ENCODE measurements at regions not wholly inside any gene's neighbourhood (a gene's known extent, or its start where the extent isn't known, plus 50 kb on each side); places are given as distances from the start of the nearest gene placed in this dataset.

GRCh38 chr4:35189988-35190613, 1054.2 kb downstream of the ARAP2 start:
- no peak for TF ChIP-seq EZH2phosphoT487 (IDR thresholded peaks at IDR 0.05; ENCODE audit: low read depth, severe bottlenecking, unreplicated experiment)
- no peak for TF ChIP-seq CTCF (IDR thresholded peaks at IDR 0.05; ENCODE audit: poor library complexity)
- no peak for TF ChIP-seq EZH2 (IDR thresholded peaks at IDR 0.05; ENCODE audit: borderline replicate concordance)
- DNase-seq (ENCODE audit: low spot score): no peak
- Histone ChIP-seq H3K79me2 (no peaks in the 10 kb centered on the region), H3K27ac (no peak overlapping the region), H3K36me3 (replicated peaks; ENCODE audit: insufficient read depth, low read depth) (no peaks in the 10 kb centered on the region), H3K9me2 (replicated peaks; ENCODE audit: insufficient read depth) (no peaks in the 10 kb centered on the region), H3K9me3 (ENCODE audit: low read depth) (no peaks in the 10 kb centered on the region), H3K4me1 (ENCODE audit: insufficient read depth) (no peaks in the 10 kb centered on the region), H3K4me2 (no peak overlapping the region), H2AFZ (no peak overlapping the region), H4K20me1 (ENCODE audit: insufficient read depth, poor library complexity, severe bottlenecking) (no peaks in the 10 kb centered on the region), H3K4me3 (no peak overlapping the region), H3K27me3 (no peaks in the 10 kb centered on the region)
- 33% methylated on average over 3 of the region's 3 CpGs for WGBS (ENCODE audit: low lambda C conversion rate, missing lambda C conversion rate)

GRCh38 chr4:35201403-35201802, 1042.9 kb downstream of the ARAP2 start:
- TF ChIP-seq CTCF (IDR thresholded peaks at IDR 0.05; ENCODE audit: poor library complexity): no peak
- no peak for TF ChIP-seq EZH2phosphoT487 (IDR thresholded peaks at IDR 0.05; ENCODE audit: low read depth, severe bottlenecking, unreplicated experiment)
- no peak for TF ChIP-seq EZH2 (IDR thresholded peaks at IDR 0.05; ENCODE audit: borderline replicate concordance)
- H3K36me3 ChIP-seq (replicated peaks; ENCODE audit: insufficient read depth, low read depth): no peaks in the 10 kb centered on the region
- H3K27me3 ChIP-seq: no peaks in the 10 kb centered on the region
- H3K79me2 ChIP-seq: no peaks in the 10 kb centered on the region
- no peaks in the 10 kb centered on the region for H4K20me1 ChIP-seq (ENCODE audit: insufficient read depth, poor library complexity, severe bottlenecking)
- no peaks in the 10 kb centered on the region for H3K9me3 ChIP-seq (ENCODE audit: low read depth)
- H3K4me3 ChIP-seq: no peak overlapping the region
- WGBS (ENCODE audit: low lambda C conversion rate, missing lambda C conversion rate): 98% methylated on average over 2 of the region's 2 CpGs
- no peaks in the 10 kb centered on the region for H3K4me1 ChIP-seq (ENCODE audit: insufficient read depth)
- H3K4me2 ChIP-seq: no peak overlapping the region
- no peak overlapping the region for H2AFZ ChIP-seq
- no peak for DNase-seq (ENCODE audit: low spot score)
- H3K9me2 ChIP-seq (replicated peaks; ENCODE audit: insufficient read depth): no peaks in the 10 kb centered on the region
- H3K27ac ChIP-seq: no peak overlapping the region

- no peaks in the 10 kb centered on the region for H3K79me2 ChIP-seq
- H3K27me3 ChIP-seq: no peaks in the 10 kb centered on the region
- no peaks in the 10 kb centered on the region for H3K9me2 ChIP-seq (replicated peaks; ENCODE audit: insufficient read depth)
- H4K20me1 ChIP-seq (ENCODE audit: insufficient read depth, poor library complexity, severe bottlenecking): no peaks in the 10 kb centered on the region
- H3K36me3 ChIP-seq (replicated peaks; ENCODE audit: insufficient read depth, low read depth): no peaks in the 10 kb centered on the region
- no peaks in the 10 kb centered on the region for H3K9me3 ChIP-seq (ENCODE audit: low read depth)
- H3K27ac ChIP-seq: no peak overlapping the region
- WGBS (ENCODE audit: low lambda C conversion rate, missing lambda C conversion rate): 95% methylated on average over 4 of the region's 4 CpGs
- TF ChIP-seq EZH2 (IDR thresholded peaks at IDR 0.05; ENCODE audit: borderline replicate concordance): no peak
- TF ChIP-seq EZH2phosphoT487 (IDR thresholded peaks at IDR 0.05; ENCODE audit: low read depth, severe bottlenecking, unreplicated experiment): no peak
- no peak for TF ChIP-seq CTCF (IDR thresholded peaks at IDR 0.05; ENCODE audit: poor library complexity)
- H2AFZ ChIP-seq: no peak overlapping the region
- H3K4me3 ChIP-seq: no peak overlapping the region
- no peak overlapping the region for H3K4me2 ChIP-seq
- no peaks in the 10 kb centered on the region for H3K4me1 ChIP-seq (ENCODE audit: insufficient read depth)
- DNase-seq (ENCODE audit: low spot score): no peak
Measured at GRCh38 chr4:35216636-35217035, 1027.7 kb downstream of the ARAP2 start.
